HEK293 (cell line): ENCODE measurements at regions not wholly inside any gene's neighbourhood (a gene's known extent, or its start where the extent isn't known, plus 50 kb on each side); places are given as distances from the start of the nearest gene placed in this dataset.
"Not testable (repeated sequence)": the region's sequence is repeated elsewhere in the genome, so short reads cannot be mapped to it uniquely, and the experiment has no call there.

Experiments used
- CTCF ChIA-PET: fragments of 350-600 bp; formaldehyde crosslinking; extraction: SDS; loops from one replicate; lab custom pipeline; 2021; ENCODE audit warnings: antibody characterized with exemption; lab: Yijun Ruan, JAX
- POLR2A ChIA-PET: fragments of 300-600 bp; formaldehyde crosslinking; extraction: SDS; loops from one replicate; lab custom pipeline; 2020; ENCODE audit warnings: antibody characterized with exemption, inconsistent platforms; lab: Yijun Ruan, JAX
- H3K27ac ChIP-seq: fragments of 200-500 bp; sonication (Bioruptor generic); 2 replicates; pipeline ENCODE4 v1.5.1; 2014; ENCODE audit warnings: low read depth, low read length, control low read depth, inconsistent platforms; ENCODE audit errors: extremely low read depth
- H3K36me3 ChIP-seq, 2 experiments: fragments of 200-500 bp in 1 of 2; sonication (Bioruptor generic) in 1 of 2; 1 replicate in 1 of 2; 2 replicates in 1 of 2; pipeline ENCODE4 v1.5.1; 2014 to 2017; ENCODE audit warnings: inconsistent platforms in 2 of 2, low read length in 2 of 2; ENCODE audit not compliant: control insufficient read depth in 2 of 2, insufficient read depth in 1 of 2
- H3K4me1 ChIP-seq: fragments of 200-500 bp; sonication (Bioruptor generic); 2 replicates; pipeline ENCODE4 v1.5.1; 2014; ENCODE audit warnings: mild to moderate bottlenecking, low read length, inconsistent platforms; ENCODE audit not compliant: control insufficient read depth, insufficient read depth
- H3K4me3 ChIP-seq: 2 replicates; pipeline ENCODE4 v1.5.1; 2011; ENCODE audit warnings: low read depth, mild to moderate bottlenecking, control low read depth, low read length, moderate library complexity
- H3K9me3 ChIP-seq: fragments of 200-500 bp; sonication (Bioruptor generic); 2 replicates; pipeline ENCODE4 v1.5.1; 2014; ENCODE audit warnings: low read depth, low read length, inconsistent platforms; ENCODE audit not compliant: control insufficient read depth, insufficient read depth
- OSR2 ChIP-seq: fragments of 450-650 bp; formaldehyde crosslinking; IDR thresholded peaks from 2 replicates; pipeline ENCODE4 v1.5.1; 2016; ENCODE audit warnings: missing biosample characterization, missing genetic modification characterization
- SCRT2 ChIP-seq: fragments of 450-650 bp; formaldehyde crosslinking; IDR thresholded peaks from 2 replicates; pipeline ENCODE4 v1.5.1; 2016; ENCODE audit warnings: missing biosample characterization, missing genetic modification characterization

DNA sequence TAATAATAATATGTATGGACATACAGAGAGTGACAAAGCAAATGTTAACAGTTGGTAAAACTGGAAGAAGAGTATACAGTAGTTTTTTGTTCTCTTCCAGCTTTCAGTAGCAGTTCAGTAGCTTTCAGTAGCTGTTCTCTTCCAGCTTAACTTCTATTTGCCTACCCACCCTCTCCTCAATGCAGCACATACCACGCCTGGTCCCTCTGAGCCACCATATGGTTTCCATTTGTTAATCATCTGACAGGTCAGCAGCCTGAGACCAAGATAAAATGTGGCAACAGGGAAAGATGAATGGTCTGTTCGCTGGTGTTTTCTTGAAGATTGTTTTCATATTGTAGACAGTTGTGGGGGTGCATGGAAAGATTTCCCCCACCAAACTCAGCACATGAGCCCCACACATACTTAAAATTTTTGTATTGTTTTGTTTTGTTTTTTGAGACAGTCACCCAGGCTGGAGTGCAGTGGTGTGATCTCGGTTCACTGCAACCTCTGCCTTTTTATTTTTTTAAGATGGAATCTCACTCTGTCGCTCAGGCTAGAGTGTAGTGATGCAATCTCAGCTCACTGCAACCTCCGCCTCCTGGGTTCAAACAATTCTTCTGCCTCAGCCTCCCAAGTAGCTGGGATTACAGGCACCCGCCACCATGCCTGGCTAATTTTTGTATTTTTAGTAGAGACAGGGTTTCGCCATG lies 56.8 kb downstream of the ATP6V0E2 start:
- H3K36me3 ChIP-seq, POLR2A ChIA-PET, H3K4me3 ChIP-seq, H3K27ac ChIP-seq, CTCF ChIA-PET, H3K4me1 ChIP-seq, H3K9me3 ChIP-seq: not testable (repeated sequence)
- TF ChIP-seq OSR2: peak; percentile 51; the same call in 1 of the 2 replicates

DNA sequence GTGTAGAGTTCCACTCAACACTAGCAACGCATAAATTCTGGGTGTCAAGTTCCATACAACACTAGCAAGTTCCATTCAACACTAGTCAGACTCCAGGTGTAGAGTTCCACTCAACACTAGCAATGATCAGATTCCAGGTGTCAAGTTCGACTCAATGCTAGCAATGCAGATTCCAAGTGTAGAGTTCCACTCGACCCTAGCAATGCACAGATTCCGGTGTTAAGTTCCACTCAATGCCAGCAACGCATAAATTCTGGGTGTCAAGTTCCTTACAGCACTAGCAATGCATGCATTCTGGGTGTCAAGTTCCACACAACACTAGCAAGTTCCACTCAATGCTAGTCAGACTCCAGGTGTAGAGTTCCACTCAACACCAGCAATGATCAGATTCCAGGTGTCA lies 60.0 kb downstream of the ATP6V0E2 start:
- H3K9me3 ChIP-seq, POLR2A ChIA-PET, H3K4me1 ChIP-seq, H3K36me3 ChIP-seq, H3K27ac ChIP-seq, CTCF ChIA-PET, H3K4me3 ChIP-seq: not testable (repeated sequence)

DNA sequence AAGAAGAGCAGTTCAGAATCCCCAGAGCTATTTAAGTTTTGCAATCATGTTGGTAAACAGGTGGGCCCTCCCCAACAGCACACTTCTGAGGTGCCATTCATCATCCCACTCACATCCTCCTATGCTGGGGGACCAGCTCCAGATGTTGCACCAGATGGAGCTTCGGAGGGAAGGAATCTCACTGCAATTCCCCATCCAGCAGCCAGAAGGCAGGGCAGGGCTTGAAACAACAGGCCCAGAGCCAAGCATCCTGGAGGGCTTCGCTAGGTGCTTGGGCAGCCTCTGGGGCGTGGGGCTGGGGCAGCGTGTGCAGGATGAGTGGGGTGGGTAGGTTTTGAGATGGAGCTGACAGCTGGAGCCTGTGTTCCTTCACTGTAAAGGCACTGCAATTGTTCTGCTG lies 73.6 kb downstream of the ATP6V0E2 start:
- H3K9me3 ChIP-seq, POLR2A ChIA-PET, H3K4me3 ChIP-seq, H3K27ac ChIP-seq, CTCF ChIA-PET, H3K4me1 ChIP-seq, H3K36me3 ChIP-seq: not testable (repeated sequence)

DNA sequence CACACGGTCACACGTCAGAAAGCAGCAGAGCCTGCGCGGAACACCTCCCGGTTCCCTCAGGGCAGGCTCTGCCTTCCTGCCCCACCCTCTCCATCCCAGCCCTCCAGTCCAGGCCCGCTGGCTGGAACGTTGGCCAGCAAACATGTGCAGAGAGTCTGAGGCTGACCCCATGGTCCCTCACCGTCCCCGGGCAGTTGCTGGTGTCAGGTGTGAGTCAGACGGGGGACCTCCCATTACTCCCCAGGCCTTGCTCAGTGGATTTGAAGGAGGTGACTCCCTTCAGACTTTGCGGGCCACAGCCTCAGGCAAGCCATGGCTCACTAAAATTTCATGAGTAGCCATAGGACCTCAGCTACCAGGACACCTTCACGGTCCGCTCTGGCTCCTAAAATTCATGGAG lies 74.7 kb downstream of the ATP6V0E2 start:
- H3K36me3 ChIP-seq, H3K4me3 ChIP-seq, H3K4me1 ChIP-seq, H3K9me3 ChIP-seq, CTCF ChIA-PET, POLR2A ChIA-PET, H3K27ac ChIP-seq: not testable (repeated sequence)

DNA sequence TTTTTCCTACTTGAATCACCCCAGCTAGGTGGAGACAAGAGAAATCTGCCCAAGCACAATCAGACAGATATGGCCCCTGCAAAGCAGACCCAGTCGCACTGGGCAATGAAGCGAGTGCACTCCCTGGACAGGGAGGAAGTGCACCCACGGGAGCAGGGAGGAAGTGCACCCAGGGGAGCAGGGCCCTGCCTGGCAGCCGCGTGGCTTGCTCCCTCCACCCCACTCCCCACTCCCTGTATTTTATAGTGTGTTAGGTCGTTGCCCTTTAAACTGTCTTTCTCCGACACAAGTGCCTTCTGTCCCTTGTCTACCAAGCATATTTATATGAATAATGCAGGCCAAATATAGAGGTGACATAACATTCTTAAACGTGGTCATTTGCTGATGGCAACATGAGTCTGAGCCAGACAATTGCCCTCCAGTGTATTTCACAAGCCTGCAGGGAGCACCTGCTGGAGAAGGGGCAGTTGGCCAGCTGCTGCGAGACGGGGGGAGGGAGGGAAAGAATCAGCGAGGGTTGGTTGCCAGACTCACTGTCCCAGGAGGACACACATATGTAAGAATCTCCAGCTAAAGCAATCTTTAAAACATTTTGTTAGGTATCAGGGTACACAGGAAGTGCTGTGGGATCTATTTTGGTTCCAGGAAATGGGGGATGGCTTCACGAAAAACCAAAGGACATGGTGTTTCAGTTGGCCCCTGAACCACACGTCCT lies 76.3 kb downstream of the ATP6V0E2 start:
- not testable (repeated sequence) for H3K36me3 ChIP-seq

DNA sequence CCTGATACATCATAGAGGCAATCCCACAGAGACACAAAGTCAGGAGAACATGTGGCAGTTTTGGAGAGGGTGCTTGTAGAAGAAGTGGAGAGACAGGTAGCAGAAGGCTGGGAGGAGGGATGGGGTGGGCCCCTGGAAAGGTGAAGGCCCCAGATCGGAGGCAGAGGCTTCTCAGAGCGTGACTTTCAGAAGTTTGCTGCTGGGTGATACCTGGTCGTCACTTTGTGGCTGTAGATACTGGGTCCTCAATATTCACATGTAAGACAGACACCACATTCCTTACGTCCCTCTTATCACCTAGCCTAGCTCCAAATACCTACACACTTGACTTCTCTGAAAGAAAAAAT lies 76.8 kb downstream of the ATP6V0E2 start:
- H3K9me3 ChIP-seq, H3K4me3 ChIP-seq, POLR2A ChIA-PET, H3K36me3 ChIP-seq, H3K27ac ChIP-seq, CTCF ChIA-PET, H3K4me1 ChIP-seq: not testable (repeated sequence)

More for the DNA sequence above, 76.3 kb downstream of the ATP6V0E2 start:
- H3K4me3 ChIP-seq, H3K9me3 ChIP-seq, POLR2A ChIA-PET, CTCF ChIA-PET, H3K27ac ChIP-seq, H3K4me1 ChIP-seq: not testable (repeated sequence)

DNA sequence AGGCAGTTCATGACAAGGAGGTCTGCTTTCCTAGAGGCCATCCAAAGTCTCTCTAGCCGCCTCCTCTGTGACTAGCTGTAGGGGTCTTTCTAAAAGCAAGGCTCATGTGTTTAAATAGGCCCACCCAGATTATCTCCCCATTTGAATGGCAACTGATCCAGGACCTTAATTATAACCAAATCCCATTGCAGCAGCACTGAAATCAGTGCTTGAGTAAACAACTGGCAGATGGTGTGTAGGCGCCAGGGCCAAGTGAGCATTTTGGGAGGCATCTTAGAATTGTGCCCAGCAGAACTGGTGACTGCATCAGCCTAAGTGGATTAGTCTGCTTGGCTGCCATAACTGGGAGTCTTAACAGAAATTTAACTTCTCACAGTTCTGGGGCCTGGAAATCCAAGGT lies 77.8 kb downstream of the ATP6V0E2 start:
- H3K36me3 ChIP-seq, CTCF ChIA-PET, H3K4me3 ChIP-seq, H3K27ac ChIP-seq, H3K4me1 ChIP-seq, POLR2A ChIA-PET, H3K9me3 ChIP-seq: not testable (repeated sequence)

DNA sequence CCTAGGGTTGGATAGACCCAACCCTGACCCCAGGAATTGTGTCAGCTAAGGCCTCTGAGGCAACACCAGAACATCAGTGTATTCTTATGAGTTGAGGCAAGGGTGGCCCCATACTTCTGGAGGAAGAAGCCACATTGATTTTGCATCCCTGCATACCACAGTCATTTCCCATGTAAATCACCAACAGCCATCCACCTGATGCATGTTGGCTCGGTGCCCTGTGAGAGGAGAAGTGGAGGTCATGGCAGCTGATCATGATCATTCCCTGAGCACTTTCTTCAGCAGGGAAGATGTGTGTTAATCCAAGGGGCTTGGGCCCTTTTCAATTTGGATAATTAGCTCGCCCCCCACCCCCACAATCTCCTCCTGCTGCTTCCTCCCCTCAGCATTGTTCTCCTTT lies 85.1 kb downstream of the ATP6V0E2 start:
- H3K9me3 ChIP-seq, POLR2A ChIA-PET, H3K36me3 ChIP-seq, CTCF ChIA-PET, H3K4me1 ChIP-seq, H3K27ac ChIP-seq, H3K4me3 ChIP-seq: not testable (repeated sequence)
- peak; percentile 60 for TF ChIP-seq SCRT2 (tag by site-specific recombination)
